ENCODE measurements at regions not wholly inside any gene's neighbourhood (a gene's known extent, or its start where the extent isn't known, plus 50 kb on each side); places are given as distances from the start of the nearest gene placed in this dataset.

DNA sequence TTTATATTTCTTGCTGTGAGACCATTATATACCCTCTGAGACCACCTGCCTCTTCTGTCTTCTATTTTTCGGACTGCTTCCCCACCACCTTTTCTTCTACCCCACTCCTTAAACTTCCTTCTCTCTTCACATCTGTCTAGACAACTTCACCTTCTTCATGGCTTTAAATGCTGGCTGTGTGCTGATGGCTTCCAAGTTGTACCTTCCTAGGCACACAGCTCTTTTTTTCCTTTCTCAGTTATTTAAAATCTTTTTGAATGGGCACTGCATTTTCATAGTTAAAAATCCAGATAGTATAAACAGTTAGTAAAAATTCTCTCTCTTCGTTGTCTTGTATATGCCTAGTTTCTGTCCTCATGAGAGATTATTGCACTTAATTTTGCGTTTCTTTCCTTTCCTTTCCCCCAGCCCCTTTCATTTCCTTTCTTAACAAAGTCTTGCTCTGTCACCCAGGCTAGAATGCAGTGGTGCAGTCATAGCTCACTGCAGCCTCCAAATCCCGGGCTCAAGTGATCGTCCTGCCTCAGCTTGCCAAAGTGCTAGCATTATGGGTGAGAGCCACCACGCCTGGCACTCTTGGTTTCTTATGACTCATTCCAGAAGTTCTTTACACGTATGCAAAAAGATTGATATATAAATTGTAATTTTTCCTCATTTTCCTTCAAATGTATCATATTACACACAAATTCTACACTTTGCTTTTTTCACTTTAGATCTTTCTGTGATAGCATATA is 114.3 kb downstream of the NPIPB5 start:
- FAIRE-seq (no peak), DNase-seq (peak in 1 of 5 donors; percentile 60)
- H3K4me3 ChIP-seq (ENCODE audit: low read length in 3 of 3): no peak overlapping the region

DNA sequence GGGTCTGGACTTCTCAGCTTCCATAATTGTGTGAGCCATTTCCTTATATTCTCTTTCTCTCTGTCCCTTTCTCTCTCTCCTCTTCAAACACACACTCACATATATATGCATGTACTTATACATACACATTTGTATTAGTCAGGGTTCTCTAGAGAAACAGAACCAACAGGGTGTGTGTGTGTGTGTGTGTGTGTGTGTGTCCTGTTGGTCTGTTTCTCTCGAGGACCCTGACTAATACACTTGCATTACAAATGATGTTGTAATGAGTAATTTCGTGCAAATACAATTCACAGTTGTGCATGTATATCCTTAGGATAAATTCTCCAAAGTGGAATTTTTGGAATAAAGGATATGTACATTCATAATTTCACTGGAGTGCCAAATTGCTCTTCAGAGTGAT is 115.3 kb downstream of the NPIPB5 start:
- intact Hi-C loops (cut with DNase I): no loop called here
- H3K4me3 ChIP-seq (ENCODE audit: low read length in 3 of 3): no peak overlapping the region
- peaks cover 0 to 4% (median 0%) of the 10 kb centered on the region in 3 donors for H3K9me3 ChIP-seq (ENCODE audit: control insufficient read depth in 2 of 3, insufficient read depth in 1 of 3, low read length in 3 of 3)
- no peaks in the 10 kb centered on the region for H3K27me3 ChIP-seq (ENCODE audit: control insufficient read depth, insufficient read depth, low read length)
- H3K4me1 ChIP-seq (ENCODE audit: control insufficient read depth in 2 of 3, insufficient read depth in 2 of 3, low read depth in 1 of 3, low read length in 3 of 3): peaks cover 0 to 15% (median 0%) of the 10 kb centered on the region in 3 donors
- TF ChIP-seq, protein P1, sequence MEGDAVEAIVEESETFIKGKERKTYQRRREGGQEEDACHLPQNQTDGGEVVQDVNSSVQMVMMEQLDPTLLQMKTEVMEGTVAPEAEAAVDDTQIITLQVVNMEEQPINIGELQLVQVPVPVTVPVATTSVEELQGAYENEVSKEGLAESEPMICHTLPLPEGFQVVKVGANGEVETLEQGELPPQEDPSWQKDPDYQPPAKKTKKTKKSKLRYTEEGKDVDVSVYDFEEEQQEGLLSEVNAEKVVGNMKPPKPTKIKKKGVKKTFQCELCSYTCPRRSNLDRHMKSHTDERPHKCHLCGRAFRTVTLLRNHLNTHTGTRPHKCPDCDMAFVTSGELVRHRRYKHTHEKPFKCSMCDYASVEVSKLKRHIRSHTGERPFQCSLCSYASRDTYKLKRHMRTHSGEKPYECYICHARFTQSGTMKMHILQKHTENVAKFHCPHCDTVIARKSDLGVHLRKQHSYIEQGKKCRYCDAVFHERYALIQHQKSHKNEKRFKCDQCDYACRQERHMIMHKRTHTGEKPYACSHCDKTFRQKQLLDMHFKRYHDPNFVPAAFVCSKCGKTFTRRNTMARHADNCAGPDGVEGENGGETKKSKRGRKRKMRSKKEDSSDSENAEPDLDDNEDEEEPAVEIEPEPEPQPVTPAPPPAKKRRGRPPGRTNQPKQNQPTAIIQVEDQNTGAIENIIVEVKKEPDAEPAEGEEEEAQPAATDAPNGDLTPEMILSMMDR (IDR thresholded peaks at IDR 0.05; ENCODE audit: borderline replicate concordance, extremely low read depth, insufficient read depth): no peak
- H3K9ac ChIP-seq (ENCODE audit: low read length in 3 of 3): no peak overlapping the region
- no peak for DNase-seq
- no peaks in the 10 kb centered on the region for H3K36me3 ChIP-seq (ENCODE audit: control insufficient read depth in 2 of 3, insufficient read depth in 3 of 3, low read length in 3 of 3)
- H3K27ac ChIP-seq (ENCODE audit: low read depth in 2 of 2, low read length in 2 of 2): no peak overlapping the region
- no peak for FAIRE-seq

More for the DNA sequence above, 114.3 kb downstream of the NPIPB5 start:
- Histone ChIP-seq H3K27me3 (ENCODE audit: control insufficient read depth, insufficient read depth, low read length) (no peaks in the 10 kb centered on the region), H3K9me3 (ENCODE audit: control insufficient read depth in 2 of 3, insufficient read depth in 1 of 3, low read length in 3 of 3) (peaks cover 0 to 4% (median 0%) of the 10 kb centered on the region in 3 donors), H3K4me1 (ENCODE audit: control insufficient read depth in 2 of 3, insufficient read depth in 2 of 3, low read depth in 1 of 3, low read length in 3 of 3) (peaks cover 0 to 19% (median 0%) of the 10 kb centered on the region in 3 donors), H3K36me3 (ENCODE audit: control insufficient read depth in 2 of 3, insufficient read depth in 3 of 3, low read length in 3 of 3) (no peaks in the 10 kb centered on the region), H3K27ac (ENCODE audit: low read depth in 2 of 2, low read length in 2 of 2) (no peak overlapping the region), H3K9ac (ENCODE audit: low read length in 3 of 3) (no peak overlapping the region)
- intact Hi-C loops (cut with DNase I): no loop called here
- TF ChIP-seq, protein P1 (IDR thresholded peaks at IDR 0.05; ENCODE audit: borderline replicate concordance, extremely low read depth, insufficient read depth): no peak

DNA sequence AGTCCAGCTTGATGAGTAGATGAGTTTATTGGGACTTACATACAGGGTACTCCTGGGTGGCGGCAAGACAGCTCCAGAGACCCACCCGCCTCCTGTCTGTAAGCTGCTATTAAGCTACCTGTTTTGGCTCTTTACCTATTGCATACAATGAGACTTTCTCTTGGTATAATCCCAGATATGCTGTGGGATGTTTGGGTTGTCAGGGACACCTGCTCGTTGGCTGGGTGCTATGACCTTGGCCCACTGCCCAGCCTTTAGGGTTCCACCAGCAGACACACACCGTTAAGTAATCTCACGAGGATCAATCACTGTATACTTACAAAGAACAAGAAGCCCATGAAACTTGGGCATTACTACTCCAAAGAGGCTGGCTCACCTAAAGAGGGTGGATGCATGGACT is 116.4 kb downstream of the NPIPB5 start:
- peaks cover 0 to 7% (median 0%) of the 10 kb centered on the region in 3 donors for H3K4me1 ChIP-seq (ENCODE audit: control insufficient read depth in 2 of 3, insufficient read depth in 2 of 3, low read depth in 1 of 3, low read length in 3 of 3)
- FAIRE-seq: no peak
- H3K27me3 ChIP-seq (ENCODE audit: control insufficient read depth, insufficient read depth, low read length): no peaks in the 10 kb centered on the region
- no peak overlapping the region for H3K9ac ChIP-seq (ENCODE audit: low read length in 3 of 3)
- intact Hi-C loops (cut with DNase I): no loop called here
- TF ChIP-seq, protein P1 (IDR thresholded peaks at IDR 0.05; ENCODE audit: borderline replicate concordance, extremely low read depth, insufficient read depth): no peak
- H3K36me3 ChIP-seq (ENCODE audit: control insufficient read depth in 2 of 3, insufficient read depth in 3 of 3, low read length in 3 of 3): no peaks in the 10 kb centered on the region
- H3K27ac ChIP-seq (ENCODE audit: low read depth in 2 of 2, low read length in 2 of 2): no peak overlapping the region
- no peak for DNase-seq
- peaks cover 0 to 4% (median 0%) of the 10 kb centered on the region in 3 donors for H3K9me3 ChIP-seq (ENCODE audit: control insufficient read depth in 2 of 3, insufficient read depth in 1 of 3, low read length in 3 of 3)
- no peak overlapping the region for H3K4me3 ChIP-seq (ENCODE audit: low read length in 3 of 3)

All from kidney (tissue), 13 donors.